HG03066 (cell line): ENCODE measurements at regions not wholly inside any gene's neighbourhood (a gene's known extent, or its start where the extent isn't known, plus 50 kb on each side); places are given as distances from the start of the nearest gene placed in this dataset.
"Not testable (repeated sequence)": the region's sequence is repeated elsewhere in the genome, so short reads cannot be mapped to it uniquely, and the experiment has no call there.

Experiments
- ATAC-seq: cut with Tn5 transposase; IDR thresholded peaks from one replicate; pipeline ENCODE4 v1.9.1; 2021; ENCODE audit warnings: low read depth; ENCODE audit not compliant: unreplicated experiment

- no peak for ATAC-seq
Measured at GRCh38 chr3:82132210-82133069, 371.0 kb upstream of the GBE1 start.

GRCh38 chr3:82130046-82130445 lies 368.6 kb upstream of the GBE1 start:
- ATAC-seq = no peak

GRCh38 chr3:82129221-82129801 lies 367.9 kb upstream of the GBE1 start:
- ATAC-seq = no peak

GRCh38 chr3:82128271-82128670 lies 366.8 kb upstream of the GBE1 start:
- ATAC-seq = no peak

GRCh38 chr3:82122554-82123345 lies 361.3 kb upstream of the GBE1 start:
- ATAC-seq = no peak

- ATAC-seq = no peak
Measured at GRCh38 chr3:82114589-82114988, 353.1 kb upstream of the GBE1 start.

- not testable (repeated sequence) for ATAC-seq
Measured at GRCh38 chr3:82110721-82111120, 349.3 kb upstream of the GBE1 start.

- no peak for ATAC-seq
Measured at GRCh38 chr3:82103241-82103640, 341.8 kb upstream of the GBE1 start.

- ATAC-seq = no peak
Measured at GRCh38 chr3:82100378-82100777, 338.9 kb upstream of the GBE1 start.

GRCh38 chr3:82093641-82094040 lies 332.2 kb upstream of the GBE1 start:
- no peak for ATAC-seq

- ATAC-seq = peak; percentile 68
Measured at GRCh38 chr3:82088749-82089148, 327.3 kb upstream of the GBE1 start.

- ATAC-seq = no peak
Measured at GRCh38 chr3:82087958-82088357, 326.5 kb upstream of the GBE1 start.

- no peak for ATAC-seq
Measured at GRCh38 chr3:82085851-82086475, 324.5 kb upstream of the GBE1 start.

- ATAC-seq = no peak
Measured at GRCh38 chr3:82085356-82085755, 323.9 kb upstream of the GBE1 start.

GRCh38 chr3:82084824-82085223 lies 323.4 kb upstream of the GBE1 start:
- ATAC-seq = no peak

GRCh38 chr3:82082796-82083195 lies 321.4 kb upstream of the GBE1 start:
- no peak for ATAC-seq

GRCh38 chr3:82081351-82081750 lies 319.9 kb upstream of the GBE1 start:
- ATAC-seq = no peak

GRCh38 chr3:82080792-82081191 lies 319.3 kb upstream of the GBE1 start:
- no peak for ATAC-seq

GRCh38 chr3:82080261-82080660 lies 318.8 kb upstream of the GBE1 start:
- no peak for ATAC-seq

GRCh38 chr3:82079335-82079890 lies 318.0 kb upstream of the GBE1 start:
- no peak for ATAC-seq

GRCh38 chr3:82078246-82078645 lies 316.8 kb upstream of the GBE1 start:
- ATAC-seq = no peak
